ENCODE measurements at regions not wholly inside any gene's neighbourhood (a gene's known extent, or its start where the extent isn't known, plus 50 kb on each side); places are given as distances from the start of the nearest gene placed in this dataset.

DNA sequence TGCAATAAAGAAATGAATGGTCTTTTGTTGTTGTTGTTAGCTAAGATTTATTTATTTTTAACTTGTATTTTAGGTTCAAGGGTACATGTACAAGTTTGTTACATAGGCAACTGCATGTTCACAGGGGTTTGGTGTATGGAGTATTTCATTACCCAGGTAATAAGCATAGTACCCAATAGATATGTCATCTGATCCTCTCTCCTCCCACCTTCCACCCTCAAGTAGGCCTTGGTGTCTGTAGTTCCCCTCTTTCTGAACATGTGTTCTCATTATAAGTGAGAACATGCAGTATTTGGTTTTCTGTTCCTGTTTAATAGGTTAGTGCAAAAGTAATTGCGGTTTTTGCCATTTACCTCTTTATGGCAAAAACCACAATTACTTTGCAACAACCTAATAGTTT is 554.1 kb downstream of the TBC1D4 start:
- H3K9me3 Mint-ChIP-seq: peaks cover 23% of the 10 kb centered on the region
- no peaks in the 10 kb centered on the region for H3K27me3 Mint-ChIP-seq (ENCODE audit: insufficient read depth, low read depth, poor library complexity)

More for the DNA sequence above, 554.1 kb downstream of the TBC1D4 start:
- no peak for DNase-seq (ENCODE audit: low spot score)
- ATAC-seq: no peak
- no peak overlapping the region for H3K27ac Mint-ChIP-seq
- no peaks in the 10 kb centered on the region for H3K4me1 Mint-ChIP-seq
- Histone ChIP-seq H3F3A (replicated peaks; ENCODE audit: low read depth) (no peaks in the 10 kb centered on the region), H3K4me3 (no peak overlapping the region), H4K20me1 (replicated peaks; ENCODE audit: insufficient read depth) (no peaks in the 10 kb centered on the region), H3K36me3 (ENCODE audit: insufficient read depth) (no peaks in the 10 kb centered on the region), H2AFZ (no peak overlapping the region), H3K27me3 (ENCODE audit: insufficient read depth) (no peaks in the 10 kb centered on the region), H3K4me2 (no peak overlapping the region), H3K9me2 (ENCODE audit: insufficient read depth) (no peaks in the 10 kb centered on the region), H3K4me1 (ENCODE audit: insufficient read depth) (no peaks in the 10 kb centered on the region), H3K79me2 (replicated peaks; ENCODE audit: insufficient read depth) (no peaks in the 10 kb centered on the region), H3K27ac (ENCODE audit: low read depth) (no peak overlapping the region)
- peaks cover 4% of the 10 kb centered on the region; the same call in 2 of the 3 replicates for H3K36me3 Mint-ChIP-seq (ENCODE audit: low read depth)
- no peak overlapping the region for H3K4me3 Mint-ChIP-seq
- TF ChIP-seq JUNB (IDR thresholded peaks at IDR 0.05; ENCODE audit: unreplicated experiment) (no peak), STAT1 (IDR thresholded peaks at IDR 0.05; ENCODE audit: unreplicated experiment) (no peak), ZNF331 (CRISPR knock-in tag; IDR thresholded peaks at IDR 0.05; ENCODE audit: low read depth) (no peak), ZNF114 (CRISPR knock-in tag; IDR thresholded peaks at IDR 0.05) (no peak), POLR2AphosphoS5 (IDR thresholded peaks at IDR 0.05; ENCODE audit: low read depth) (no peak), EZH2 (IDR thresholded peaks at IDR 0.05; ENCODE audit: low read depth, unreplicated experiment) (no peak), NANOG (IDR thresholded peaks at IDR 0.05; ENCODE audit: borderline replicate concordance) (no peak)
- TF ChIP-seq, protein P1, sequence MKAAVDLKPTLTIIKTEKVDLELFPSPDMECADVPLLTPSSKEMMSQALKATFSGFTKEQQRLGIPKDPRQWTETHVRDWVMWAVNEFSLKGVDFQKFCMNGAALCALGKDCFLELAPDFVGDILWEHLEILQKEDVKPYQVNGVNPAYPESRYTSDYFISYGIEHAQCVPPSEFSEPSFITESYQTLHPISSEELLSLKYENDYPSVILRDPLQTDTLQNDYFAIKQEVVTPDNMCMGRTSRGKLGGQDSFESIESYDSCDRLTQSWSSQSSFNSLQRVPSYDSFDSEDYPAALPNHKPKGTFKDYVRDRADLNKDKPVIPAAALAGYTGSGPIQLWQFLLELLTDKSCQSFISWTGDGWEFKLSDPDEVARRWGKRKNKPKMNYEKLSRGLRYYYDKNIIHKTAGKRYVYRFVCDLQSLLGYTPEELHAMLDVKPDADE (IDR thresholded peaks at IDR 0.05): no peak
- TF ChIP-seq, protein P2, sequence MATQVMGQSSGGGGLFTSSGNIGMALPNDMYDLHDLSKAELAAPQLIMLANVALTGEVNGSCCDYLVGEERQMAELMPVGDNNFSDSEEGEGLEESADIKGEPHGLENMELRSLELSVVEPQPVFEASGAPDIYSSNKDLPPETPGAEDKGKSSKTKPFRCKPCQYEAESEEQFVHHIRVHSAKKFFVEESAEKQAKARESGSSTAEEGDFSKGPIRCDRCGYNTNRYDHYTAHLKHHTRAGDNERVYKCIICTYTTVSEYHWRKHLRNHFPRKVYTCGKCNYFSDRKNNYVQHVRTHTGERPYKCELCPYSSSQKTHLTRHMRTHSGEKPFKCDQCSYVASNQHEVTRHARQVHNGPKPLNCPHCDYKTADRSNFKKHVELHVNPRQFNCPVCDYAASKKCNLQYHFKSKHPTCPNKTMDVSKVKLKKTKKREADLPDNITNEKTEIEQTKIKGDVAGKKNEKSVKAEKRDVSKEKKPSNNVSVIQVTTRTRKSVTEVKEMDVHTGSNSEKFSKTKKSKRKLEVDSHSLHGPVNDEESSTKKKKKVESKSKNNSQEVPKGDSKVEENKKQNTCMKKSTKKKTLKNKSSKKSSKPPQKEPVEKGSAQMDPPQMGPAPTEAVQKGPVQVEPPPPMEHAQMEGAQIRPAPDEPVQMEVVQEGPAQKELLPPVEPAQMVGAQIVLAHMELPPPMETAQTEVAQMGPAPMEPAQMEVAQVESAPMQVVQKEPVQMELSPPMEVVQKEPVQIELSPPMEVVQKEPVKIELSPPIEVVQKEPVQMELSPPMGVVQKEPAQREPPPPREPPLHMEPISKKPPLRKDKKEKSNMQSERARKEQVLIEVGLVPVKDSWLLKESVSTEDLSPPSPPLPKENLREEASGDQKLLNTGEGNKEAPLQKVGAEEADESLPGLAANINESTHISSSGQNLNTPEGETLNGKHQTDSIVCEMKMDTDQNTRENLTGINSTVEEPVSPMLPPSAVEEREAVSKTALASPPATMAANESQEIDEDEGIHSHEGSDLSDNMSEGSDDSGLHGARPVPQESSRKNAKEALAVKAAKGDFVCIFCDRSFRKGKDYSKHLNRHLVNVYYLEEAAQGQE (IDR thresholded peaks at IDR 0.05; ENCODE audit: unreplicated experiment): no peak
- TF ChIP-seq, protein P3, sequence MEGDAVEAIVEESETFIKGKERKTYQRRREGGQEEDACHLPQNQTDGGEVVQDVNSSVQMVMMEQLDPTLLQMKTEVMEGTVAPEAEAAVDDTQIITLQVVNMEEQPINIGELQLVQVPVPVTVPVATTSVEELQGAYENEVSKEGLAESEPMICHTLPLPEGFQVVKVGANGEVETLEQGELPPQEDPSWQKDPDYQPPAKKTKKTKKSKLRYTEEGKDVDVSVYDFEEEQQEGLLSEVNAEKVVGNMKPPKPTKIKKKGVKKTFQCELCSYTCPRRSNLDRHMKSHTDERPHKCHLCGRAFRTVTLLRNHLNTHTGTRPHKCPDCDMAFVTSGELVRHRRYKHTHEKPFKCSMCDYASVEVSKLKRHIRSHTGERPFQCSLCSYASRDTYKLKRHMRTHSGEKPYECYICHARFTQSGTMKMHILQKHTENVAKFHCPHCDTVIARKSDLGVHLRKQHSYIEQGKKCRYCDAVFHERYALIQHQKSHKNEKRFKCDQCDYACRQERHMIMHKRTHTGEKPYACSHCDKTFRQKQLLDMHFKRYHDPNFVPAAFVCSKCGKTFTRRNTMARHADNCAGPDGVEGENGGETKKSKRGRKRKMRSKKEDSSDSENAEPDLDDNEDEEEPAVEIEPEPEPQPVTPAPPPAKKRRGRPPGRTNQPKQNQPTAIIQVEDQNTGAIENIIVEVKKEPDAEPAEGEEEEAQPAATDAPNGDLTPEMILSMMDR (conservative IDR thresholded peaks at IDR 0.05; ENCODE audit: low read depth in 2 of 2): no peak
- TF ChIP-seq, protein P4, sequence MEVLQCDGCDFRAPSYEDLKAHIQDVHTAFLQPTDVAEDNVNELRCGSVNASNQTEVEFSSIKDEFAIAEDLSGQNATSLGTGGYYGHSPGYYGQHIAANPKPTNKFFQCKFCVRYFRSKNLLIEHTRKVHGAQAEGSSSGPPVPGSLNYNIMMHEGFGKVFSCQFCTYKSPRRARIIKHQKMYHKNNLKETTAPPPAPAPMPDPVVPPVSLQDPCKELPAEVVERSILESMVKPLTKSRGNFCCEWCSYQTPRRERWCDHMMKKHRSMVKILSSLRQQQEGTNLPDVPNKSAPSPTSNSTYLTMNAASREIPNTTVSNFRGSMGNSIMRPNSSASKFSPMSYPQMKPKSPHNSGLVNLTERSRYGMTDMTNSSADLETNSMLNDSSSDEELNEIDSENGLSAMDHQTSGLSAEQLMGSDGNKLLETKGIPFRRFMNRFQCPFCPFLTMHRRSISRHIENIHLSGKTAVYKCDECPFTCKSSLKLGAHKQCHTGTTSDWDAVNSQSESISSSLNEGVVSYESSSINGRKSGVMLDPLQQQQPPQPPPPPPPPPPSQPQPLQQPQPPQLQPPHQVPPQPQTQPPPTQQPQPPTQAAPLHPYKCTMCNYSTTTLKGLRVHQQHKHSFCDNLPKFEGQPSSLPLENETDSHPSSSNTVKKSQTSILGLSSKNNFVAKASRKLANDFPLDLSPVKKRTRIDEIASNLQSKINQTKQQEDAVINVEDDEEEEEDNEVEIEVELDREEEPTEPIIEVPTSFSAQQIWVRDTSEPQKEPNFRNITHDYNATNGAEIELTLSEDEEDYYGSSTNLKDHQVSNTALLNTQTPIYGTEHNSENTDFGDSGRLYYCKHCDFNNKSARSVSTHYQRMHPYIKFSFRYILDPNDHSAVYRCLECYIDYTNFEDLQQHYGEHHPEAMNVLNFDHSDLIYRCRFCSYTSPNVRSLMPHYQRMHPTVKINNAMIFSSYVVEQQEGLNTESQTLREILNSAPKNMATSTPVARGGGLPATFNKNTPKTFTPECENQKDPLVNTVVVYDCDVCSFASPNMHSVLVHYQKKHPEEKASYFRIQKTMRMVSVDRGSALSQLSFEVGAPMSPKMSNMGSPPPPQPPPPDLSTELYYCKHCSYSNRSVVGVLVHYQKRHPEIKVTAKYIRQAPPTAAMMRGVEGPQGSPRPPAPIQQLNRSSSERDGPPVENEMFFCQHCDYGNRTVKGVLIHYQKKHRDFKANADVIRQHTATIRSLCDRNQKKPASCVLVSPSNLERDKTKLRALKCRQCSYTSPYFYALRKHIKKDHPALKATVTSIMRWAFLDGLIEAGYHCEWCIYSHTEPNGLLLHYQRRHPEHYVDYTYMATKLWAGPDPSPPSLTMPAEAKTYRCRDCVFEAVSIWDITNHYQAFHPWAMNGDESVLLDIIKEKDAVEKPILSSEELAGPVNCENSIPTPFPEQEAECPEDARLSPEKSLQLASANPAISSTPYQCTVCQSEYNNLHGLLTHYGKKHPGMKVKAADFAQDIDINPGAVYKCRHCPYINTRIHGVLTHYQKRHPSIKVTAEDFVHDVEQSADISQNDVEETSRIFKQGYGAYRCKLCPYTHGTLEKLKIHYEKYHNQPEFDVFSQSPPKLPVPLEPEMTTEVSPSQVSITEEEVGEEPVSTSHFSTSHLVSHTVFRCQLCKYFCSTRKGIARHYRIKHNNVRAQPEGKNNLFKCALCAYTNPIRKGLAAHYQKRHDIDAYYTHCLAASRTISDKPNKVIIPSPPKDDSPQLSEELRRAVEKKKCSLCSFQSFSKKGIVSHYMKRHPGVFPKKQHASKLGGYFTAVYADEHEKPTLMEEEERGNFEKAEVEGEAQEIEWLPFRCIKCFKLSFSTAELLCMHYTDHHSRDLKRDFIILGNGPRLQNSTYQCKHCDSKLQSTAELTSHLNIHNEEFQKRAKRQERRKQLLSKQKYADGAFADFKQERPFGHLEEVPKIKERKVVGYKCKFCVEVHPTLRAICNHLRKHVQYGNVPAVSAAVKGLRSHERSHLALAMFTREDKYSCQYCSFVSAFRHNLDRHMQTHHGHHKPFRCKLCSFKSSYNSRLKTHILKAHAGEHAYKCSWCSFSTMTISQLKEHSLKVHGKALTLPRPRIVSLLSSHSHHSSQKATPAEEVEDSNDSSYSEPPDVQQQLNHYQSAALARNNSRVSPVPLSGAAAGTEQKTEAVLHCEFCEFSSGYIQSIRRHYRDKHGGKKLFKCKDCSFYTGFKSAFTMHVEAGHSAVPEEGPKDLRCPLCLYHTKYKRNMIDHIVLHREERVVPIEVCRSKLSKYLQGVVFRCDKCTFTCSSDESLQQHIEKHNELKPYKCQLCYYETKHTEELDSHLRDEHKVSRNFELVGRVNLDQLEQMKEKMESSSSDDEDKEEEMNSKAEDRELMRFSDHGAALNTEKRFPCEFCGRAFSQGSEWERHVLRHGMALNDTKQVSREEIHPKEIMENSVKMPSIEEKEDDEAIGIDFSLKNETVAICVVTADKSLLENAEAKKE (CRISPR knock-in tag; IDR thresholded peaks at IDR 0.05): no peak
